ENCODE measurements at regions not wholly inside any gene's neighbourhood (a gene's known extent, or its start where the extent isn't known, plus 50 kb on each side); places are given as distances from the start of the nearest gene placed in this dataset.

DNA sequence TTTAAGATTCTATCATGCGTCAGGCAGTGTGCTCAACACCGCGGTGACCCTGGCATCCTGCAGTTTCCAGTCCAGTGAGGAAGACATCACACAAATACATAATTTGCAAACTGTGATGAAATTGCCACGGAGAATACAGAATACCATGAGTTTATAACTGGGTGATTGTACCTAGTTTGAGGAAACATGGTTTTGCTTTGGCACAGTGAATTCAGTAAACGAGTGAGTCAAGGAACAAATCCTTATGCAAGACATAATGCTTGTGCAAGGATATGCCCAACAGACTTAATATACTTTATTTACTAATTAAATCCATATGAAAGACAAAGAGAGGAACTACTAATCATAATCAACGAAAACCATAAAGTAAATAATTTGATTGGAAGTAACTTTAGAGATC is 311.8 kb upstream of the TMTC1 start:
- H3K9ac ChIP-seq, result no peak overlapping the region
- H3K9me3 ChIP-seq, result no peaks in the 10 kb centered on the region
- H3K27me3 ChIP-seq, result no peaks in the 10 kb centered on the region
- H3K4me2 ChIP-seq, result no peak overlapping the region
- H3K36me3 ChIP-seq, result no peaks in the 10 kb centered on the region
- no peaks in the 10 kb centered on the region for H3K4me1 ChIP-seq
- H4K20me1 ChIP-seq, result no peaks in the 10 kb centered on the region
- H3K4me3 ChIP-seq, result no peak overlapping the region
- no peak for TF ChIP-seq Cebpa-rat (IDR thresholded peaks at IDR 0.05)
- no peak overlapping the region for H3K27ac ChIP-seq

DNA sequence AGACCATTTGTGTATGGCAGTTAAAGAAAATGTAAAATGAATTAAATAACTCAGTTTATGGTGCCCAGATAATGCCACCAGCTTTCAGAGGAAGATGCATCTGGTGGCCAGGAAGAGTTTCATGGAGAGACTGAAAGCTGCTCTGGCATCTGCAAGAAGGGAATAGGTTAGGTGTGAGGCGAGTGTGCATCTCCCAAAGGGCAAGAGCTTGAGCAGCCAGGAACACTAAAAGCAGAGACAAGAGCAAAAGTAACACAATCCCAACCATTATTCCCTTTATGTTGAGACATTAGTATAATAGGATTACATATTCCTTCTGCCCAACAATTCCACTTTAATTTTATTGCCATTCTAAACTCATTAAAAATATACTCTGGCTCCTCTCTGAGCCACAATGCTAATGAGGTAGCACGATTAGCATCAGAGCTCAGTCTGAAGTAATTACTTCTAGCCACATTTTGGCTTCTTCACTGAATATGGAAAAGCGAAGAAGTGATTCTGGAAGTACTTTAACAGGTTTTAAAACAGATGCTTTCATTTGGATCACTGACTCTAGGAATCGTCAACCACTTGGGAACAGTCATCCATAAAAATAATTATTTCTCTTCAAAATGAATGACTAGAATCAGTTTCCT is 309.4 kb upstream of the TMTC1 start:
- H4K20me1 ChIP-seq, result no peaks in the 10 kb centered on the region
- TF ChIP-seq Cebpa-rat (IDR thresholded peaks at IDR 0.05), result no peak
- no peaks in the 10 kb centered on the region for H3K4me1 ChIP-seq
- no peaks in the 10 kb centered on the region for H3K9me3 ChIP-seq
- no peaks in the 10 kb centered on the region for H3K36me3 ChIP-seq
- H3K27me3 ChIP-seq, result no peaks in the 10 kb centered on the region
- H3K4me2 ChIP-seq, result no peak overlapping the region
- no peak overlapping the region for H3K27ac ChIP-seq
- no peak overlapping the region for H3K4me3 ChIP-seq
- no peak overlapping the region for H3K9ac ChIP-seq

DNA sequence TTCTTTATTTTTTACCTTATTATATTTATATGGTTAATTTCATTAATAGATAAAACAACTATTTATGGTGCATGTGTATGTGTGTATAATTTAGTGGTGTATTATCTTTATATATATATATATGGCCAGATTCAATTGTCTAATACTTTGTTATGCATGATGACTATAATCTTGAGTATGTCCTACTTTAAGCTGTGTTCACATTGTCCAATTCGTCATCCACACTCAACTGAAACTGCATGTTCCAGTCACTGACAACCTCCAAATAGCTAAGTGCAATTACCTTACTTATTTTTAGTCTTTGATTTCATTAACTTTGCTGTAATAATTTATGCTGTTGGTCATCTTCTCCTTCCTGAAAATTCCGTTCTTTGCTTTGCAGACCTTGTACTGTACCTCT is 306.5 kb upstream of the TMTC1 start:
- H3K4me3 ChIP-seq, result no peak overlapping the region
- H3K9ac ChIP-seq, result no peak overlapping the region
- no peaks in the 10 kb centered on the region for H3K27me3 ChIP-seq
- no peak overlapping the region for H3K27ac ChIP-seq
- H4K20me1 ChIP-seq, result no peaks in the 10 kb centered on the region
- no peak for TF ChIP-seq Cebpa-rat (IDR thresholded peaks at IDR 0.05)
- H3K9me3 ChIP-seq, result no peaks in the 10 kb centered on the region
- no peak overlapping the region for H3K4me2 ChIP-seq
- no peaks in the 10 kb centered on the region for H3K36me3 ChIP-seq
- H3K4me1 ChIP-seq, result no peaks in the 10 kb centered on the region

DNA sequence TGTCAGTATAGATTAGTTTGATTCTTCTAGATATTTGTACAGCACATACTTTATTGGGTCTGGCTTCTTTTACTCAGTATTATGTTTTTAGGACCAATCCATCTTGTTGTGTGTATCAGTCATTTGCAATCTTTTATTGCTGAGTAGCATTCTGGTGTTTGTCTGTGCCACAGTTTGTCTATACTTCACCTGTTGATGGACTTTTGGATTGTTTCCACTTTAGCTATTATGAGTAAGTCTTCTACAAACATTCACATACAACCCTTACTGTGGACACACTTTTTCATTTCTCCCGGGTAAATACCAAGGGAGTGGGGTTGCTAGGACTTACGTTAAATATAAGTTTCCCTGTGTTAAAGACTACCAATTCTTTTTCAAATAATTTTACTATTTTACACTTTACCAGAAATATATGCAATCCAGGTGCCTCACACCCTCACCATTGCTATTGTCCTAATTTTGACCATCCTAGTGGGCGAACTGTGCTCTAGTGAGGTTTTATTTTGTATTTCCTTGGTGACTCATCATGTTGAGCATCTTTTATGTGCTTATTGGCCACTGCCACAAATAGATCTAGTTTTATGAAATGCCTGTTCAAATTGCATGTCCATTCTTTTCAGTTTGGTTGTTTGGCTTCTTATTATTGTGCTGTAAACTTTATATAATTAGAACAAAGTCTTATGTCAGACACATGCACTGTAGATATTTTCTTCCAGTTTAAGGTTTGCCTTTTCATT is 304.7 kb upstream of the TMTC1 start:
- H3K27ac ChIP-seq, result no peak overlapping the region
- H3K4me2 ChIP-seq, result no peak overlapping the region
- H3K4me3 ChIP-seq, result no peak overlapping the region
- no peaks in the 10 kb centered on the region for H3K36me3 ChIP-seq
- H3K9ac ChIP-seq, result no peak overlapping the region
- H4K20me1 ChIP-seq, result no peaks in the 10 kb centered on the region
- no peak for TF ChIP-seq Cebpa-rat (IDR thresholded peaks at IDR 0.05)
- no peaks in the 10 kb centered on the region for H3K4me1 ChIP-seq
- H3K9me3 ChIP-seq, result no peaks in the 10 kb centered on the region
- H3K27me3 ChIP-seq, result no peaks in the 10 kb centered on the region

DNA sequence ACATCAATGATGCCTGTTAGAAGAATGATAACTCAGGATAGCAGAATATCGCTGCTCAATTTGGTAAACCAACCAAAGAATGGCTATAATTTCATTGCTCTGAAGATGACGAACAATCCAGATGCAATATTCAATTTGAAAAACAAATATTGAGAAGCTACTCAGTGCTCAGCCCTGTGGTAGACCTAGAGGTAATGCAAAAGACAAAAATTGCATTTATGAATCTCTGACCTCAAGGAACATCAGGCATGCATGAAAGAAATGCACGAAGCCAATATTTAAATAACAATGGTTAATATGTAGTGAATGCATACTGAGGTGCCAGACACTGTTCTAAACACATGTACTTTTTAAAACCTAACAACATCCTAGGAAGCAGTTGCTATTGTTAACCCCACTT is 298.6 kb upstream of the TMTC1 start:
- no peak overlapping the region for H3K9ac ChIP-seq
- H3K4me1 ChIP-seq, result no peaks in the 10 kb centered on the region
- TF ChIP-seq Cebpa-rat (IDR thresholded peaks at IDR 0.05), result no peak
- no peaks in the 10 kb centered on the region for H3K9me3 ChIP-seq
- H4K20me1 ChIP-seq, result no peaks in the 10 kb centered on the region
- H3K4me3 ChIP-seq, result no peak overlapping the region
- H3K27me3 ChIP-seq, result no peaks in the 10 kb centered on the region
- no peak overlapping the region for H3K4me2 ChIP-seq
- no peak overlapping the region for H3K27ac ChIP-seq
- no peaks in the 10 kb centered on the region for H3K36me3 ChIP-seq

DNA sequence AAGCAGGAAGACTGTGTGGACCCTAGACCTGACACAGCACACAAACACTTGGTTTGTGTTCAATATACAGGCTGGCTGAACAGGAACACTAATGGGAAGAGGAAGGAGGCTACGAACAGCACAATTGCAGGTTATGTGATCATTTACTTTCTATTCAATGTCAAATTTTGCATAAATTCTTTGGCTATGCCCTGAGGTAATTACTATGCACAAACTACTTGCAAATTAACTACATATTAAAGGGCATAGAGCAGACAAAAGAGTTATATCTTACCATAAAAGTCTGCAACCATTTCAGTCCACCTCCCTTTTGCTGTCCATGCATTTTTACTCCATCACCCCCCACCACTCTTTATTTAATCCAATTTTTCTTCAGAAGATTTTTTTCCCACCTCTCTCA is 291.2 kb upstream of the TMTC1 start:
- no peak overlapping the region for H3K4me3 ChIP-seq
- no peak overlapping the region for H3K4me2 ChIP-seq
- H3K9me3 ChIP-seq, result no peaks in the 10 kb centered on the region
- no peaks in the 10 kb centered on the region for H3K36me3 ChIP-seq
- no peak for TF ChIP-seq Cebpa-rat (IDR thresholded peaks at IDR 0.05)
- H4K20me1 ChIP-seq, result no peaks in the 10 kb centered on the region
- no peak overlapping the region for H3K27ac ChIP-seq
- H3K4me1 ChIP-seq, result no peaks in the 10 kb centered on the region
- no peak overlapping the region for H3K9ac ChIP-seq
- H3K27me3 ChIP-seq, result no peaks in the 10 kb centered on the region

DNA sequence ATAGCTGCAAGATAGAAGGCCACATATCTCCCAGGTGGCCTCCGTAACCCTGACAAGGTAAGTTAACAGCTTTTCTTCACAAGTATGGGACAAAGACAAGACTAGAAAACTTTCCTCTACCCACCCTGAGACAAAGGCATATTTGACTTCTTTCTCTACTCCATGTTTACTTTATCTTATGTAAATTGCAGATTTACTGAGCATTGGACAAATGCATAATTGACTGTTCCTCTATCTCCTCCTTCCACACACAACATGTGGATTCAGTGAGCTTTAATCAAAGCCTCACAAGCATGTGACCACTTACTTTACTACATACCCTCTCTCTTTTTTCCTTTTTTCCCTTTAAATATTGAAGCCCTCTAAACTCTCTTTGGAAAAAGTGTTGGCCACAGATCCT is 289.1 kb upstream of the TMTC1 start:
- H4K20me1 ChIP-seq, result no peaks in the 10 kb centered on the region
- H3K4me1 ChIP-seq, result no peaks in the 10 kb centered on the region
- no peak overlapping the region for H3K4me2 ChIP-seq
- no peaks in the 10 kb centered on the region for H3K36me3 ChIP-seq
- no peaks in the 10 kb centered on the region for H3K9me3 ChIP-seq
- H3K4me3 ChIP-seq, result no peak overlapping the region
- H3K9ac ChIP-seq, result no peak overlapping the region
- no peaks in the 10 kb centered on the region for H3K27me3 ChIP-seq
- TF ChIP-seq Cebpa-rat (IDR thresholded peaks at IDR 0.05), result no peak
- no peak overlapping the region for H3K27ac ChIP-seq

DNA sequence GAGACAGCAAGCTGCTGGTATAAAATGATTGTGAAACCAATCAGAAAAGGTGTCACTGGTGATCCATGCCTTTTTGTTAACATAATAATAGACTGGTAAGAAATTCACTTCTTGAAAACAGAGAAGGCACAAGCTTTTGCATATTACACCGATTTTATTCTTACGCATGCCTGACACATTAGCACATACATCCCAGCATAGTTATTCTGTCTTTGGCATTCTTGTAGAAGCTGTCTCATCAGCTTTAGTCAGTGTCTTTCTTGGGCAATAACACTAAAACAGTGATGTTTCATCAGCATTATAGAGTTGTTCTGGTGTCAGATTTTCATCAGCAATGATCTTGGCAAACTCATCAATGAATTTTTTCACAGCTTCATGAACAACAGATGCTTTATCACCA is 283.4 kb upstream of the TMTC1 start:
- no peak overlapping the region for H3K9ac ChIP-seq
- no peaks in the 10 kb centered on the region for H4K20me1 ChIP-seq
- no peak overlapping the region for H3K4me3 ChIP-seq
- H3K9me3 ChIP-seq, result no peaks in the 10 kb centered on the region
- H3K27me3 ChIP-seq, result no peaks in the 10 kb centered on the region
- no peak for TF ChIP-seq Cebpa-rat (IDR thresholded peaks at IDR 0.05)
- H3K36me3 ChIP-seq, result no peaks in the 10 kb centered on the region
- no peak overlapping the region for H3K4me2 ChIP-seq
- no peak overlapping the region for H3K27ac ChIP-seq
- H3K4me1 ChIP-seq, result no peaks in the 10 kb centered on the region

DNA sequence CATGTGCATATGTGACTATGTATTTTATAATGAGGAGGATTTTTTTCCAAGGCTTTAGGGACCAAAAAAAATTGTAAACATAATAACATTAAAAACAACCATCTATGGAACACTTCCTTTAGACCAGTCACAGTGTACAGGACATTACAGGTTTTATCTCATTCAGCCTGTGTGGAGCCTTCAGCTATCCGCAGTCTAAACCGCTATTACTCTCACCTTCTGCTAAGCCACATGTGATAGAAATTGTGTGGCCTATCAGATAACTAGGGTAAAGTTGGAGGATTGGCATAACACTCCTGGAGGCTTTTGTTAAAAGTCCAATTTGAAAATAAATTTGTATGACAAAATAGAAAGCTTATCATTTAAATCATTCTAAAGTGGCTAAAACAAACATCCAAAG is 281.2 kb upstream of the TMTC1 start:
- H3K27me3 ChIP-seq, result no peaks in the 10 kb centered on the region
- no peaks in the 10 kb centered on the region for H3K36me3 ChIP-seq
- H3K4me1 ChIP-seq, result no peaks in the 10 kb centered on the region
- no peak overlapping the region for H3K4me2 ChIP-seq
- no peak overlapping the region for H3K4me3 ChIP-seq
- H3K9ac ChIP-seq, result no peak overlapping the region
- no peaks in the 10 kb centered on the region for H3K9me3 ChIP-seq
- H4K20me1 ChIP-seq, result no peaks in the 10 kb centered on the region
- no peak for TF ChIP-seq Cebpa-rat (IDR thresholded peaks at IDR 0.05)
- no peak overlapping the region for H3K27ac ChIP-seq

DNA sequence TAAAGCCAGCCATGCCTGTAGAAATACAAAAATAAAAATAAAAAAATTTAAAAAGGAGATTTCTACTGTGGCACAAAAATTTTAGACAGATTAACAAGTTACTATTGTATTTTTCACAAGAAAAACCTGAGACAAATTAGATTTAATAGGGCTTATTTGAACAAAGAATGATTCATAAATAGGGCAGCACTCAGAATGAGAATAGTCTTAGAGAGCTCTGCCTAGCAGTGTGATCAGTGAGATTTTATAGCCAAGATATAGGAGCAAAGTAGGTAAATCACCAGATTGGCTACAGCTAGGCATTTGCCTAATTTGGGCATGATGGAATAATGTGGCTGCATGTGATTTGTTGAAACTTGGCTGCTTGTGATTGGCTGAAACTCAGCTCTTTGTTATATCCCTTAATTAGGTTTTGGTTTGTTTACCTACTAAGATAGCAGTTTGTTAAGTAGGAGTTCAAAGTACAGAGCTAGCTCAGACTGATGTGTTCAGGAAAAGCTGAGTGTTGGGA is 279.7 kb upstream of the TMTC1 start:
- Histone ChIP-seq H3K4me2 (no peak overlapping the region), H3K36me3 (no peaks in the 10 kb centered on the region), H3K4me1 (no peaks in the 10 kb centered on the region), H3K27ac (no peak overlapping the region), H3K27me3 (no peaks in the 10 kb centered on the region), H3K4me3 (no peak overlapping the region), H3K9me3 (no peaks in the 10 kb centered on the region), H4K20me1 (no peaks in the 10 kb centered on the region), H3K9ac (no peak overlapping the region)
- no peak for TF ChIP-seq Cebpa-rat (IDR thresholded peaks at IDR 0.05)

All from BLaER1 (cell line).